ENCODE measurements at regions not wholly inside any gene's neighbourhood (a gene's known extent, or its start where the extent isn't known, plus 50 kb on each side); places are given as distances from the start of the nearest gene placed in this dataset.

DNA sequence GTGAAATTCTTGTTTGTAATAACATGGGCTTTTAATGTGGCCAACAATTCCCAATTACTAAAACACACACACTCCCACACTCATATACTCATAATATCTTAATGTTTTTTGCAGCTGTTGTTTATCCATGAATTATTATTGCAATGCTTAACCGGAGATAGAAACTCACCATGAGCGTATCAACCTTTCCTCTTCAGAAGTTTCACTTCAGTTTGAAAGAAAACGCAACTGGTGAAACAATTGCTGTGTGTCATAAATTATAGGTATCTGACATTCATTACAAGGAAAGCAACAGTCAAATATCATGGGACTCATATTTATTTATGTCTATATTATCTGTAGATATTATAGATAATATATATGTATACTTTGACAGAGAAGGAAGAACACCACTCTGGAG, 104.1 kb downstream of the HDGFL1 start:
- no peak for DNase-seq

DNA sequence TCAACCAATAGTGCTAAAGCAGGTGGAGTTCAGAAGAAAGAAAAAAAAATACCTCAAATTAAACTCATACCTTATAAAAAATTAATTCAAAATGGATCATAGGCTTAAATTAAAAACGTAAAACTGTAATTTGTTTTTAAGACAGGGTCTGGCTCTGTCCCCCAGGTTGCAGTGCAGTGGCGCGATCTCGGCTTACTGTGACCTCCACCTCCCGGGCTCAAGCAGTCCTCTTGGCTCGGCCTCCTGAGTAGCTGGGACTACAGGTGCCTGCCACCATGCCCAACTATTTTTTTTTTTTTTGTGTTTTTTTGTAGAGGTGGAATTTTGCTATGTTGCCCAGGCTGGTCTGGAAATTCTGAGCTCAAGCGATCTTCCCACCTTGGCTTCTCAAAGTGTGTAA, 111.6 kb downstream of the HDGFL1 start:
- DNase-seq = no peak

DNA sequence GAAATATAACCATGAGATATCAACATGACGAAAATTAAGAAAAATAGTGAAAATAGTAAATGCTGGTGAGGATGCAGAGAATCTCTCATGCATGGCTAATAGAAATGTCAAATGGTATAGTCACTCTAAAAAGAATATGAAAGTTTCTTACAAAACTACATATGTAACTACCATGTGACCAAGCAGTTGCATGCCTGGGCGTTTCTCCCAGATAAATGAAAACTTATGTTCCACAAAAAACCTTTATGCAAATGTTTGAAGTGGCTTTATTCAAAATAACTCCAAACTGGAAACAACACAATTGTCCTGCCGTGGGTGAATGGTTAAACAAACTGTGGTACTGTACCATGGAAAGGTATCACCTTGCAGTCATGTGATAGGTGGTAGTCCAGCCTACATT, 112.4 kb downstream of the HDGFL1 start:
- DNase-seq = no peak

DNA sequence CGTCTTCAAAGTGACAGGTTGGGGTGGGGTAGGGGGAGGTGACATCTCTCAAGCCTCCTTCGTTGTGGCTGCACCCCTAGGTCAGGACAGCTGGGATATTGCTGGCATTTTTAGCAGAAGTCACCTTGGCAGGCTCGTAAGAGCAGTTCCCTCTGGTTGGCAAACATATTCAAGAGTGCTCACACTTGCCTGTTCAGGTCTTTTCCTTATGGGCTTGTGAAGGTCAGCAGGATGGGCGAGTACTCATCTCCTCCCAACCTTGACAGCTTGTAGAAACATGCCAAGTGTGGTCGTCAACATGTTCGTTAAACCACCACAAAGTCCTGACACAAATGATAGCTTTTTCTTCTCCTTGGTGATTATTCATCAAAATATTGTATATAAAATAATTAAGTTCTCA, 113.6 kb downstream of the HDGFL1 start:
- no peak for DNase-seq

DNA sequence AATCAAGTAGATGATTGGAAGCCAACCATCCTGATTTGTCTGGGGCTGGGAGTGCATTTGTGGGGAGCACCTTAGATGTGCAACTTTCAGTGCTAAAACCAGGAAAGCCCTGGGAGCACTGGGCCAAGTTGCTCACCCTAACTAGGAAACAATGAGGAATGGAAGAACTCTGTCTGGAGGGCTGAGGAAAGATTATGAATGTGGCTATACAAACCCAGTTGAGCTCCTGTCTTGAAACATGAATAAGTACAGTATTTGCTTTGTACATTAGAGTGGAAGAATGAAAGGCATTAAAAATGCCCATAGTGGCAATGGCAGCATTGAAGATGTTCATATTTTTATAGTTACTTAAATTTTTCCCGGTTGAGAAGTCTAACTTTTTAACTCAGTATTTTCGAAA, 121.1 kb downstream of the HDGFL1 start:
- no peak for DNase-seq

DNA sequence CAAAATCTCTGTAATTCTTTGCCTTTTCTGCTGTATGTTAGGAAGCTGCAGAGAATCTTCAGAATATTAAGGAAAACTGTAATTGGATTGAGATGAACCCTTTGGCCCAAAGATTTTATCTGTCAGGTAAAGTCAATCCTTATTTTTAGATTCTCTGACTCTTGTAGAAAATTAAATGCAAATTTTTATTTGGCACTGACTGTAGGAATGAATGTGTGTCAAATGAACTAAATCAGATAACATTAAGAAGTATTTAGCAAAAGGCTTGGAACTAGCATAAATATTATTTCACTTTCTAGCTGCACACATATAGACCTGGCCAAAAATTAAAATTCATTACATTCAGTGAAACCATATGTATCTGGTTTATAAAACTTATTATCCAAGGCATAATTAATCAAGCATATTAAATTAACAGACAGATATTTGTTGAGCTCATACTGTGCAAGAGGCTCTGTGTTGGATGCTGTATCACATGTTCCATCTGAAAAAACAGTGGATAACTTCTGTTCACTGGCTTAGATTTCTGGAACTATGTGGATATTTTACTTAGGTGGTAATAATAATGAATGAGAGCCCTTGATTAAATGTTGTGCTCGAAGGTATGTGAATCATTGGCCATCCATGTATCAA, 124.8 kb downstream of the HDGFL1 start:
- no peak for DNase-seq

DNA sequence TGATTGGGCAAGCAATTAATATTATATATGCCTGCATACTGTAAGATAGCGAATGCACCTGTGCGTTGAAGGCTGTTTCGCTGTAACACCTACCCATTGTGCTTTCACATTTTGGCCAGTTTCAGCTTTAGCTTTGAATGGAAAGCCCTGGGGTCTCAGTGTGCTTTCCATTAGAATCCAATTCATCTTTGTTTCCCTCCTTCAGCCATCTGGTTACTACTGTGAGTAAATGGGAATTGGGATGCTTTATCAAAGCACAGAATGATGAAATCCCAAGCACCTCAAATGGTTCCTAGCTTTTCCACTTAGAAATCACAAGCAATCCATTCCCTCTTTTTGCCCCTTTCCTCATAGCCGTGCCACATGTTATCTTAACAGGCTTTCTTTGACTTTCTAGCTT, 127.1 kb downstream of the HDGFL1 start:
- no peak for DNase-seq

DNA sequence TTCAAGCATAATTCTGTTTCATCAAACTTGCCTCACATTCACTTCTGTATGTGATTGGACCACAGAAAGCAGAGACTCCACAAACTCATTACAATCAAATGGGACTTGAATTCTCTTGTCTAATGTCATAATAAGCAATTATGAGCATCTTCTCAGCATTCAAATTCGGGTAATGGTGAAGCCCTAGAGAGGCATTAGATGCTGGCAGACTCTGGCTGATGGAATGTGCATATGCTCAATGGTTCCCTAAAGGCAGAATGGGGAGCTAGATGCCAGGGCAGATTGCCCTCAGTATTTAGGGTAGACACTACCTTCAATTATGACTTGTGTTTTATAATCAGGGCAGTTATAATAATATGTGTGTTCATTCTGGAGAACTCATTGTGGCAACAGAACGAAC, 127.9 kb downstream of the HDGFL1 start:
- no peak for DNase-seq

DNA sequence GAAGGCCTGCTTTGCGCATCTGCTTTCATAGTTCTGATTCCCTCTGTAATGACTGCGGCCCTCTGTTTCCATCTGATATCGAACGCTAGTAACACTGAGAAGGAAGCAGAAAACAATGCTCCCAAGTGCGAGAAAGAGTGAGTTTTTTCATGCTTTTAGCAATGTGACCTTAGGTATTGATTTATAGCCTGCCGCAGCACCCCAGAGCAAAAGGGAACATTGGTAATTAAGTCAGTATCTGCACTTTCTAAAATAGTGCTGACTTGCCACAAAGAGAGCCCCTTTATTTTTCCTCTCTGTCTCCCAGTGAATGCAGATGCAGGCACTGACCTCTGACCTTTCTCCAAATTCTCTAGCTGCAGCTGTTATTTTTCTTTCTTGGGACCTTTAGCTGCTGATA, 129.8 kb downstream of the HDGFL1 start:
- peak; percentile 7 for DNase-seq

DNA sequence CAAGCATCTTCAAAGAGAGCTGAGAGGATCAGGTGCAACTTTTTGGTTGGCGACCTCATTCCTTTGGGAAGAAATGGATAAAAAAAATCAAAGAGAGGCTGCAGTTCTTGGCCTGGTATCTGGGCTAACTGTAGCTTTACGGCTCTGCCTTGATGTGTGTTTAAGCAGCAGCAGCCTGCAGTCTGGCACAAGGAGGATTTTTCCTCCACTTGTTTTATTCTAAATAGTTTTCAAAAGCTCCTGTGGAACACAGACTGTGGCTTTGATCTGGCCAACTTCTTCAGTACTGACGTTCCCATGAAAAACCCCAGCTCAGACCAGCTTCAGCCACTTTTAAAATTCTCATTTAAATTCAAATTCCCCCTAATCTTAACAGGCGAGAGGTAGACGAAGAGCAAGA, 137.3 kb downstream of the HDGFL1 start:
- DNase-seq = no peak

DNA sequence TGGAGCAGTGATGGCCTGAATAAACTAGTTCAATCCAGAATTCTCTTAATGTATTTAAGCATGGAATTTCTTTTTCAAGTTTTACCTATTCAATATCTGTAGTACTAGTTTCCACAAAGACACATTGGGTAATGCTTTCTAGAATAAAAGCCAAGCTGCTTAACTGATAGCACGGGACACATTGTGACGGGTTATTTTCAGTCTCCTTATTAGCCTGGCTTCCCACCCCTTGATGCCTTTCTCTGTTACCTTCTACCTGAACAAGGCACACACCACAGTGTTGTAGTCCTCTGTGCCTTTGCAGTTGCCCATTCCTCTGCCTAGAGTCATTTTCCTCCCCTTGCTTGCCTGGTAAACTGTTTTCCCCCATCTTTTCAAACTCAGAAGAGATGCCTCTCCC, 139.1 kb downstream of the HDGFL1 start:
- no peak for DNase-seq

DNA sequence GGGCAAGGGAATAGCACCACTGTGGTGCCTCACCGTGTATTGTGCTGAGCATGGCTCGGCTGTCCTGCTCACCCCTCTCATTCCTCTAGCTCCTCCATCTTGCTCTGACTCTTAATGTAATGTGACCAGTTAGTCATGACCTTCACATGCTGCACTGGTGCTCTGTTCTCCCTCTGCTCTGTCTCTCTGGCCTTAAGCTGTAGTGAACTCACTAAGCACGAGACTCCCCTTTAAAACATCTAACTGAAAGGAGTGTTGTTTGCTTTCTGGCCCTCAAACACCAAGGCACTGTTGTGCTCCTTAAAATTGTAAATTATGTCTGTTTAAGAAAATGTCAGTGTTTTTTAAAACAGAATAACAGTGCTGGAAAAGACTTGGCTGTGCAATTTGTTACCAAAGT, 140.4 kb downstream of the HDGFL1 start:
- DNase-seq = no peak

DNA sequence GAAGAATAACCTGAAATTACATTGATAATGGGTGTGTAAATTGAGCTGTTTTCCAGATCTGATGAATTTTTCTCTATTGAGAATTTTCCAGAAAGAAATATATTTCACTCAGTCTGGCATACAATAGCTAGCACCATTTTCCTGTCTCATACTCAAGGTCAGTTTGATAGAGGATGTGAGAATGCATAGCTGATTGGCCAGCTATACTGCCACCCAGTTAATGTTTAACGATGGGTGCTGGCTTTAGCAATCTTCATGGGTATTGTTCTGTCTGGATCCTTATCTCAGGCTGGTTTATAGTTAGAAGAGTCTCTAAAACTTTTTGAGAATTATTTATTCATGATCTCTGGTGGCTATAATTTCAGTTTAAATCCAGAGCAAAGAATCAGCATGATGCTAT, 147.4 kb downstream of the HDGFL1 start:
- DNase-seq = no peak

DNA sequence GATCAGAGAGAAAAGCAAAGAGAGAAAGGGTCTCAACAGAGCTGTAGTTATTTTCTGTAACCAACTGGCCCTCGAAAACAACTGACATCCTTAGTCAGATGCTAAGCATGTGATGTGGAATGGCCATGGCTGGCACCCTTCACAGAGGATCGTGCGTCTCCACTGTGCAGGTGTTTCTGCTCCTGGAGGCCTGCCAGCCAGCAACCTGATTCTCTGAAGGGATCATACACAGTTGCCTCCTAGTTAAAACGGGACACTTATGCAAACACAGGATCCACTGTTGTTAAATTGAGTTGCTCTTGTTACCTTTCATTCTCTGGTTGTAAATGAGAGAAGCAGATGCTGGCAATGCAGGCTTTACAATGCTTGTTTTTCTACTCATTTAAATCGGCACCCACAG, 148.5 kb downstream of the HDGFL1 start:
- DNase-seq = no peak

DNA sequence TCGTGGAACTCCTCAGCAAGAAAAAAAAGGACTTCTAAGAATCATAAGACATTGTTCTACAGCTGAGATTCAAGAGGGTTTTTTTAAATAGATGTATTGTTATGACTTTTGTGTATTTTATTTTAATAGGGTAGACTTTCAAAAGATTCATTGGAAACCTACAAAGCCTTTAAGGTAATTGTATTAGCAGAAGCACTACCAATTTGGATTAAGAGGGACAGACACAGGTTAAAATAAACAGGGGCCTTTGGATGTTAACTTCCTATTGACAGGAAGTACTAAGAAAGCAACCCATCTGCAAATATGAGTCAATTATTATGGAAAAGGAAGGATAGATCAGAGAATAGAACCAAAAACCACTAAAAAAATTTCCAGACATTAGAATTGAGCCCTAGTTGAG, 153.5 kb downstream of the HDGFL1 start:
- DNase-seq = no peak

DNA sequence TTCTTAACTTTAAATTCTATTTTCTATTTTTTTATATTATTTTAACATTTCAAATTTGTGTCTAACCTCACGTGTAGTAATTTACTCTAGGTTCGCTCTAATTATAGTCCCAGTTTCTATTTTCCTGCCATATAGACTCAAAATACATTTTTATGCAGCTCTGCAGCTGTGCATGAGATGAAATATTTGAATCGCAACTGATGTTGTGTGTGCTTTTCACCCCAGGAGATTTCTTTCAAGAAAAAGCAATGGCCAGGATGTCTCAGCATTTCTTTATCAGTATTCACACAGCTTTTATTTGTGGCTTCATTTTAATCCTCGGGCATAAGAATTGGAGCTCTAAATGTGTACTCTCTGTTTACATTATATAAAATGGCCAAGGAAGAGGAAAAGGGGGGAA, 157.6 kb downstream of the HDGFL1 start:
- peak; percentile 34 for DNase-seq

DNA sequence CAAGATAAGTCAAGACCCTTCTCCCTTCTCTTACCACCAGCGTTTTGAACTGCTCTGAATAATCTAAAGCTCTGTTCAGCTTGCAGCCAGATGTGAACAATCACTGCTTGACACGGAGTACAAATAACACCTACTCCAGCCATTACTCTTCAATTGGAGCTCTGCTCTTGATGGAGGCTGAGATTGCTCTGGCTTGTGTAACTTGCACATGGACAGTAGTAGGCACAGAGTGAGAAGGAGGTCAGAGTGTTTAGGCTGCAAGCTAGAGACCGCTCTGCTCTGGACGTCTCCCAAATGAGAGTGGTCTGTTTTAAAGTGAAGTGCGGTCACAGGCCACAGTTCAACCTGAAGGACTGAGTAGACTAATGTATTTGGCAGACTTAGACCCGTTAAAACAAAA, 158.3 kb downstream of the HDGFL1 start:
- DNase-seq = no peak

DNA sequence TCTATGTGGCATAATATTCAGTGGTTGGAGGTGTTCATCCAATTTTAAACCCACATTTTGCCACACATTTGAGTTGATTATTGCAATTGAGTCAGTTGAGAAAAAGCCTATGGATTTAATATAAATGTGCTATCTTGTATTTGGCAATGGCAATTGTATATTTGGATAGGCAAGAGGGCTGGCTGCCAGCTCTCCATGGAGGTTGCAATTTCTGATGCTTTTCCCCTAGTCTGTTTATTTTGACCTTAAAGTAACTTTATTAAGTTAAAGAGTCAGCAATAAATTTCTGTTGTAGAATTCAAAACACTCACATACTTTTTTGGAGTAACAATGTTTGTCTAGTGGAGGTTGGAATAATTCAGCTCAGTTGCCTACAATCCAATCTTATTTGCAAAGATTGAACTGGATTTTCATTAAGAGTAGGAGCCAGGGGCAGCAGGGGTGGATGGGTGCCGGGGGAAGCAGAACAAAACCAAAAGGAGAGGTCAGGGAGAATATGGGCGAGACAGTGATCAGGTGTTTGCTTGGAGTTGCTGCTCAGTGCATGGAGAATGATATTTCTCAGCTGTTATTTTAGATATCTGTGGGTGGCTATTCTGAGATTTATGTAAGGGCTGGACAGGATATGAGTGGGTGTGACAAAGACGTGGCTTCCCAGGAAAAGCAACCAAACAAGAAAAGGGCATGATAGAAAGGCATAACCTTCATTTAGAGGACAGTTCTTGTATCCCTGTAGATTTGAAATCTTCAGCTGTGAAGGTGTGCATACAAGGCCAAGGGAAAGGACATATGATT, 163.0 kb downstream of the HDGFL1 start:
- DNase-seq = no peak

DNA sequence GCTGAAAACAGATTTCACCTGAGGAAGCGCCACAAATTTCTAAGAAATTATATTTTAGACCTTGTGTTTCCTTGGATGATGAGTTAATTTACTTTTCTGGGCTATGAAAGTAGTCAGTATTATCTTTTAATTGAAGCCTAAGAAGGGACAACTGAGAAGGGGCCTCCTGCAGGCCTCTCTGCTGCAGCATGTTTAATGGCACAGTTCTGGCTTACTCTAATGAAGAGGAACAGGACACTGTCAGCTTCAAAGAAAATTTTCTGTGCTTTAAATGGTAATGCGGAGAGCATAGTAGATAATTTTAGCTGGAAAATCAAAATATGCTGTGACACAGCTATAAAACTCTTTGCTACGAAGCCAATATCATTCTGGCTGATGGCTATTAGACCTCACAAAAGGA, 167.4 kb downstream of the HDGFL1 start:
- no peak for DNase-seq

DNA sequence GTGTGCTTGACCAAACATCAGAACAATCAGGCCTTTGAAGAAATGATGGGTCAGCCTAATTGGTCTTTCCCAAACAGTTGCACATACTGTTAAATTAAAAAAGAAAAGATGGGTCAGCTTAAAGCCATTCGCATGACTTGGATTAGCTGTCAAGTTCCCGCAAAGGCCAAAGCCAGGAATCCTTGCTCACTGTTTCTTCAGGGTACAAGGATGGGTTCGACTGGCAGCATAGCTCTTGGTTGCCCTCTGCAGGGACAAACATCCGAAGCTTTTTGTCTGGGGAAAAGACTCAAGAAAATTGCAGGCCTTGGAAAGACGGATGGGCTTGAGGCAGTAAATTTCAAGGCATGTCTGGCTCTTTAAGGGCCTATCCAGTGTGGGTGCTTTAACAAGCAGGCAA, 168.0 kb downstream of the HDGFL1 start:
- peak; percentile 22 for DNase-seq

DNA sequence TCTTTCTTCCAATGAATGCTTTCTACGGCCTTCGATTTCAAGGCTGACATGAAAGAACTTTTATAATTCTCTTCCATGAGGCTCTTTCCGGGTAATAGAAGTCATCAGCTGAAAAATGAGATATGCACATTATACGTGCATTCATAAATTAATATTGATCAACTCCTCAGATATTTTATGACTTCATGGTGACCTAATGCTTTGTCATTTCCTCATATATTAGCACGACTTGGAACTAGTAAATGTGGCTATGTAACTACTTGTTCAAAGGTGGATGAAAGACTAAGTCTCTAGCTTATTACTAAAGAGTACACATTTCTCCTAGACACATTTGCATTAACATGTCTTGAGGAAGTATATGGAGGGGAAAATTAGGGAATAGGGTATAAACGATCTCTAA, 168.8 kb downstream of the HDGFL1 start:
- DNase-seq = no peak

DNA sequence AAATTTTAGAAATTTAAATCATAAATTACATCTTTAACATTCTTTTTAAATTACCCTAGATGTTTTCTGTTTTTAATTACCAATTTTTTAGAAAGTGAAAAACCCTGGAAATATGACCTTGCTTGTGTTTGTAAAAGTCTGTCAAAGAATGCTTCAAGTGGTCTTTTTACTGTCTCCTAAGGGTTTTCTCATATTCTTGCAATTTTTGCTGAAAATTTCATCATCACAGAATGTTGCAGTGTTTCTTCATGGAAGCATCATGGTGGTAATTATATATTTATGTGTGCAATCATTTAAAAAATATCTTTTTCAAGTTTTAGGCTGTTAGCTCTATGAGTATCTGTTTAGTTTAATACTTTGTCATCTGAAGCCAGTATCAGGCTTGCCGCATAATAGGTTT, 178.2 kb downstream of the HDGFL1 start:
- DNase-seq = no peak

DNA sequence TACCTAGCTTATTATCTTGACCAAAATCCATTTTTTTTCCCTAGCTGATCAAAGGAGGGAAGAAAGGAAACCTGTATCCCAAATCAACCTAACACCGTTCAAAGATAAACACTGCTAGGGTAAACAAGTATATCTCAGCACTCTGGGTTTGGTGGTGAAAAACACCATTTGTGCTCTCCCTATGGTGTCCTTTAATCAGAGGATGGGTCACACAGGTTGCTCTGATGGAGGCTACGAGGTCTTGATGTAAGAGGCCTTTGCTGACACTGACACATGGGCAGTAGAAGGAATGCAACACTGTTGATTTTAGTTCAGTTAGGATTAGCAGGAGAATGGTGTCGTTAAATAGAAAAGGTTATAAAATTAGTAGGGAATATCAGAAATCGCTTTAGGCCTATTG, 179.3 kb downstream of the HDGFL1 start:
- DNase-seq = no peak

DNA sequence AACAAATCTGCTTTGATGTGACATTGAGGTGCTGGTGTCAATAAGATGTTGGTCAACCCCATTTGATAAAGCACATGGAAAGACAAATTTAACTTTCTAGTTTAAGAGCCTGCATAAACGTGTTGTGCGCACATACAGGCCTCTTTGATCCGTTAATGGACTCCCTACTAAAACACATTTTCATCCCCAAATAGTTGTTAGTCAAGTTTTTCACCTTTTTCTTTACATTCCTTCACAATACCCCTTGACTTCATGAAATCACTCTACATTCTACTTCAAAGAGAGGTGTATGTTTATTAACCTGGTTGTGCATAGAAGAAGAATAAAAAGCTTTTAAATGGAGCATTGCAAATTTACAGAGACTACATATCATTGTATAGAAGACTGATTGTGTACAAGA, 180.3 kb downstream of the HDGFL1 start:
- no peak for DNase-seq

DNA sequence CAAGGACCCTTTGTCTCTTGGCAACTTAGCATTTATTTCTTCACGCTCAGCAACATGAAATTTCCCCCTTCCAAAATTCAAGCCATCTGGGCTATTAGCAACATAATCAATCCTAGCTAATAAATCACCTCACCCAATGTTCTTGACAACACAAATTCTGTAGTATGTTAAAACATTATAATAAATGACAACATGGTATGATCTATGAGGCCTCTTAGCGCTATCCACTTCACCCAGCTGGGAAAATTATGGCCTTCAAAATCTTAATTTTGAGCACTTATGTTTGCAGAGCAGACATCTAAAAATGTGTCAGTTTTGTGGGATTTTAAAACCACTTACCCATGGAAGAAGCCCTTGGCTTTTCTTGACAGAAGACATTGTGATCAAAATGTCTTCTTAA, 181.9 kb downstream of the HDGFL1 start:
- no peak for DNase-seq

Measured in hematopoietic multipotent progenitor cell treated with erythropoietin and hydrocortisone succinate and interleukin-3 and kit ligand, for 4 days (in vitro differentiated cells).